Adrenal gland (tissue), 5 donors: ENCODE measurements at regions not wholly inside any gene's neighbourhood (a gene's known extent, or its start where the extent isn't known, plus 50 kb on each side); places are given as distances from the start of the nearest gene placed in this dataset.

Experiments used
- CTCF ChIP-seq, 6 experiments: fragments of 450-650 bp in 4 of 6; fragments of 200-600 bp in 2 of 6; sonication (generic) in 1 of 6; IDR thresholded peaks; 1 replicate in 5 of 6; 2 replicates in 1 of 6; pipeline versions ENCODE4 v1.5.1 to v1.8.0; 2016 to 2021; ENCODE audit warnings: antibody characterized with exemption in 6 of 6, mild to moderate bottlenecking in 2 of 6, moderate library complexity in 1 of 6
- POLR2A ChIP-seq, 2 donors: fragments of 450-650 bp; IDR thresholded peaks; one replicate each; pipeline ENCODE4 v1.6.1; 2017; ENCODE audit warnings: antibody characterized with exemption in 2 of 2, mild to moderate bottlenecking in 2 of 2, moderate library complexity in 1 of 2
- donor health status: DM: no; HTN: no; CAD: no.

DNA sequence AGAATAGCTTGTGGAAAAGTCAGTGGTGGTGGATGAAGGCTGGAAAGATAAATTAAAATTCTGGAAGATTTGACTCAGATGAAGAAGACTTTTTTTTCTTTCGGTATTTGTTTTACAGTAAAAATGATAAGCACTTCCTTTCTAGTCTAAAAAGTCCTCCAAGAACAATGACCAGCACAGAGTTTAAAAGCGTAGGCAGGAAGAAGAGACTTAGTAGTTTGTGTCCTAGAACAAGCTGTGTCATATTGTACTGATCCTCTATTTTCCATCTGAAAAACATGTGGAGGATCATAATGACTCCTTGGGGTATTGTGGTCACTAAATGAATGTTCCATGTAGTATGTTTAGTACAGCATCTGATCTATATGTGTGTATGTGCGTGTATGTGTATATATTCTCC, 132.4 kb upstream of the FSHR start:
- TF ChIP-seq POLR2A (IDR thresholded peaks at IDR 0.05) (no peak), CTCF (IDR thresholded peaks at IDR 0.05) (no peak)
